ENCODE measurements at regions not wholly inside any gene's neighbourhood (a gene's known extent, or its start where the extent isn't known, plus 50 kb on each side); places are given as distances from the start of the nearest gene placed in this dataset.

DNA sequence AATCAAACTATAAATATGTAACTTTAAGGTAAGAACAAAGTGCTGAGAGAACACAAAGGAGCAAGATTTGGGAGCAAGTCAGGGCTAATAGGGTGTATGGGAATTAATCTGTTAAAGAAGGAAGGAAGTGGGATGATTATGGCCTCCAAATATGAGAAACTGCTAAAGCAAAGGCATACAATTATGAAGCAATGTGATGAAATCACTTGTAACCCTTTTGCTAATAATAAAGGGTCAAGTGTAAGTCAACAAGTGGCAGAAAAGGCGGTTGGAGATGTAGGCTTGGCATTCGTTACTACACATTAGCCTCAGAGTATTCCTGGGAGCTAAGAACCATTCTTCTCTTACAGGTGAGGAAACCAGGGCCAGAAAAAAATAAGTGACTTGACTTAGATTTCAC is 1002.3 kb upstream of the TENM4 start:
- H3K4me1 ChIP-seq (ENCODE audit: control insufficient read depth, insufficient read depth, low read length): no peaks in the 10 kb centered on the region
- no peak overlapping the region for H3K9ac ChIP-seq (ENCODE audit: low read length)
- H3K36me3 ChIP-seq (ENCODE audit: control insufficient read depth, insufficient read depth, low read length): no peaks in the 10 kb centered on the region
- no peaks in the 10 kb centered on the region for H3K27me3 ChIP-seq (ENCODE audit: control insufficient read depth, insufficient read depth, low read length)
- H3K4me3 ChIP-seq (ENCODE audit: low read length): no peak overlapping the region
- no peaks in the 10 kb centered on the region for H3K9me3 ChIP-seq (ENCODE audit: control insufficient read depth, low read length)

DNA sequence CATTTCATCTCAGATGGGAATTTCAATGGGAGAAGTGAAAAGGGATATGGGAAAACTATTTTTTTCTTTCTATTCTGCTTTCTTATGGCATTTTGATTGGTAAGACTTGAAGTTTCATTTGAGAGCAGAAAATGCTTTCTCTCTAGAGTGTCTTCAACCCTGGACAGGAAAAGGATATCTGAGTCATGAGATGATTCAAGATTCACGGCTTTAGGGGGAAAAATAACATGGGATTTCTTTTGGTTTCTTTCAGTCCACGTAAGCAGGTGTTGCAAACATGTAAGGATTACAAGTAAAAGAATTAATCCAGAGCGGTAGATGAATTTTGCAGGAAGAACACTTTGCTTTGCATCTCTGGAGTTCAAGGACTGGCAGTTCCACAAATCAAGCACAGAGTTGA is 1001.0 kb upstream of the TENM4 start:
- Histone ChIP-seq H3K9me3 (ENCODE audit: control insufficient read depth, low read length) (no peaks in the 10 kb centered on the region), H3K27me3 (ENCODE audit: control insufficient read depth, insufficient read depth, low read length) (no peaks in the 10 kb centered on the region), H3K4me1 (ENCODE audit: control insufficient read depth, insufficient read depth, low read length) (no peaks in the 10 kb centered on the region), H3K9ac (ENCODE audit: low read length) (no peak overlapping the region), H3K4me3 (ENCODE audit: low read length) (no peak overlapping the region), H3K36me3 (ENCODE audit: control insufficient read depth, insufficient read depth, low read length) (no peaks in the 10 kb centered on the region)

DNA sequence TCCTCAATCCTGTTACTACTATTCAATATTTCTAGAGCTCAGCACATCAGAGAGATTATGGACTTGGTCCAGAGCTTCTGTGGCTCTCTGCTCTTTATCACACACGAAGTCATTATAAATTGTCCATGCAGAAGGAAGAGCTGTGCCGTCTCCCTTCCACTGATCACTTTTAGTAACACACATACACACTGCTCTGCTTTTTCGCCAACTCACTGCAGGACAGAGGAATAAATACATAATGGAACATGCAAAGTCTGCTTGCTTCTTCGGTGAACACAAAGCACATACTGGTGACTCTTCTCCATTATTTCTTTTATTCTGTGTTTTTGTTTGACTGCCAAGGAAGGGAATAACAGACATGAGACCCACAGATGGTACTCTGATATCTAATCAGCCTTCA is 1000.0 kb upstream of the TENM4 start:
- Histone ChIP-seq H3K27me3 (ENCODE audit: control insufficient read depth, insufficient read depth, low read length) (no peaks in the 10 kb centered on the region), H3K9me3 (ENCODE audit: control insufficient read depth, low read length) (no peaks in the 10 kb centered on the region), H3K36me3 (ENCODE audit: control insufficient read depth, insufficient read depth, low read length) (no peaks in the 10 kb centered on the region), H3K4me1 (ENCODE audit: control insufficient read depth, insufficient read depth, low read length) (peaks cover 6% of the 10 kb centered on the region), H3K4me3 (ENCODE audit: low read length) (no peak overlapping the region), H3K9ac (ENCODE audit: low read length) (no peak overlapping the region)

DNA sequence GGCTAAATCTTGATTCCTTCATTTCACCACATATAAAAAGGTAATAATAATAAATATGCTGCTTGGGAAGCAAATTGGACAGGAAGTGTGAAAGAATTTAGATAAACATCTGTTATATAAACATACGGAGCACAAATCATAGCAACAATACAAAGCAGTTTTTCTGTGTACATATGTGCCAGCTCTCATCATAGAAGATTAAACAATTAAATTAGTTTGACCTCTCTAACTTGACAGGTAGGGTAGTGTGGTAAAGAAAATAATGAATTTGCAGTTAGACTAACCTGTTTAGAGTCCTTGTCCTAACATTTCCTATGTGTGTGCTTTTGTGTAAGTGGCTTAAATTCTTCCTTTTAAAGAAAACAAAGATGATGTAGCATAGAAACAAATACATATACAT is 995.7 kb upstream of the TENM4 start:
- H3K27me3 ChIP-seq (ENCODE audit: control insufficient read depth, insufficient read depth, low read length): no peaks in the 10 kb centered on the region

DNA sequence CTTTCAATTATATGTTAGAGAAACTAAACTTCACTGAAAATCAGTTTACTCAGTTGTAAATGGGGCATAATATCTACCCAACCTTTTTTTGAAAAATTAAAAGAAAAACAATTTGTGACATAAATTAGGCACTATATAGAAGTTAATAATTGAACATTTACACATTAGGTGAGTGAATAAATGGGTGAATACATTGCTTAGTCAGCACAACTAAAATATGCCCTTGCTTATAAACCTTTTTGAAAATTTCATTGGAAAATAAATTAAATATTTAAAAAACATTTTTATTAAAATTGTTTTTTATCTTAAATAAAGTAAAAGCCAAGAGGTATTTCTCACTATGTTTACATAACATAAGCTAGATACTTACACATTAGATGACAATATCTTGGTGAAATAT is 994.5 kb upstream of the TENM4 start:
- Histone ChIP-seq H3K9me3 (ENCODE audit: control insufficient read depth, low read length) (no peaks in the 10 kb centered on the region), H3K9ac (ENCODE audit: low read length) (no peak overlapping the region), H3K4me3 (ENCODE audit: low read length) (no peak overlapping the region), H3K4me1 (ENCODE audit: control insufficient read depth, insufficient read depth, low read length) (peaks cover 9% of the 10 kb centered on the region), H3K36me3 (ENCODE audit: control insufficient read depth, insufficient read depth, low read length) (no peaks in the 10 kb centered on the region), H3K27me3 (ENCODE audit: control insufficient read depth, insufficient read depth, low read length) (no peaks in the 10 kb centered on the region)

More for the DNA sequence above, 995.7 kb upstream of the TENM4 start:
- Histone ChIP-seq H3K4me1 (ENCODE audit: control insufficient read depth, insufficient read depth, low read length) (peaks cover 9% of the 10 kb centered on the region), H3K4me3 (ENCODE audit: low read length) (no peak overlapping the region), H3K9me3 (ENCODE audit: control insufficient read depth, low read length) (no peaks in the 10 kb centered on the region), H3K9ac (ENCODE audit: low read length) (no peak overlapping the region), H3K36me3 (ENCODE audit: control insufficient read depth, insufficient read depth, low read length) (no peaks in the 10 kb centered on the region)

DNA sequence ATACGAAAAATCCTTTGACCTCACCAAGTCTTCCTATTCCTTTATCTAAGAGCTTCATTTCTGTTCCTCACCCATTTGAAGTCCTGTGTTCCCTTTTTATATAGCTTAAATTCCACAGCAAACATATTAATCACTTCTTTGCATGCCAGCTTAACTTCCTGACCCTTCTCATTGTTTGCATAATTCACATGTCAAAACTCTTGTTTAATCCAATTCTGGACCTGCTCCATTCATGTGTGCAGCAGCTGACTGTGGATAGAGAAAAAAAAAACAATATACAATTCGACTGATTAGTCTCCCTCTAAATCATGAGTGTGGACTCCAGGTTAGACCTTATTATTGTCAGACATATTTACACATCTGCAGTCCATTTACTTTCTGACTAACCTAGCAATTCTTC is 991.2 kb upstream of the TENM4 start:
- H3K4me1 ChIP-seq (ENCODE audit: control insufficient read depth, insufficient read depth, low read length): peaks cover 9% of the 10 kb centered on the region
- no peaks in the 10 kb centered on the region for H3K36me3 ChIP-seq (ENCODE audit: control insufficient read depth, insufficient read depth, low read length)
- no peaks in the 10 kb centered on the region for H3K27me3 ChIP-seq (ENCODE audit: control insufficient read depth, insufficient read depth, low read length)
- no peaks in the 10 kb centered on the region for H3K9me3 ChIP-seq (ENCODE audit: control insufficient read depth, low read length)
- no peak overlapping the region for H3K4me3 ChIP-seq (ENCODE audit: low read length)
- no peak overlapping the region for H3K9ac ChIP-seq (ENCODE audit: low read length)

DNA sequence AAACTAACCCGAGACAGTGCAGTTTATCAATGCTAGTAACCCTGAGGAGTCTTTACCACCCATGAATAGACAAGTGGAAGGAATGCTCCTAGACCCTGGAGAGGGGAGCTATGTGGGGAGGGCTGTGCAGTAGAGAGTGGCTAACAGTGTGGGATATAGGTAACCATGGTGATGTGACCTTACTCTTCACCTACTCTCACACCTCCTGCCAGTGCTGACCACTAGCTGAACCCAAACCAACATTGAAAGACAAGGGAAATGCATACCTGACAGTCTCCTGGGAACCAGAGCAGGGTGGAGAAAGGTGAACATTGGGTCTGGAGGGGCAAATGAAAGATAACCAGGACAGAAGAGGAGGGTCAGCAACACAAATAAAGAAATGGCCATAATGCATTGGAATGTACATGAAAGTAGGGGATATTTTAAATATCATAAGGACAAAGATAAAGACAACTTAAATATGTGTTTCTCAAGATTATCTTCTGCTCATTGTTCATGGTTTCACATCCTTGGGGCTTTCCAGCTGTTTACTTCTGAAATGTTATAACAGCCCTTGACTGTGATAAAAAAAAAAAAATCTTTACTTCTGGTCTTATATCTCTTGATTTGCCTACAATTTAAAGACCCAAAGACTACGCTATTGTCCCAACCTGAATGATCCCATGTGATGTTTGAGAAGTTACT is 983.3 kb upstream of the TENM4 start:
- no peaks in the 10 kb centered on the region for H3K27me3 ChIP-seq (ENCODE audit: control insufficient read depth, insufficient read depth, low read length)
- H3K9me3 ChIP-seq (ENCODE audit: control insufficient read depth, low read length): no peaks in the 10 kb centered on the region
- H3K36me3 ChIP-seq (ENCODE audit: control insufficient read depth, insufficient read depth, low read length): no peaks in the 10 kb centered on the region
- H3K4me1 ChIP-seq (ENCODE audit: control insufficient read depth, insufficient read depth, low read length): no peaks in the 10 kb centered on the region
- H3K4me3 ChIP-seq (ENCODE audit: low read length): no peak overlapping the region
- H3K9ac ChIP-seq (ENCODE audit: low read length): no peak overlapping the region

DNA sequence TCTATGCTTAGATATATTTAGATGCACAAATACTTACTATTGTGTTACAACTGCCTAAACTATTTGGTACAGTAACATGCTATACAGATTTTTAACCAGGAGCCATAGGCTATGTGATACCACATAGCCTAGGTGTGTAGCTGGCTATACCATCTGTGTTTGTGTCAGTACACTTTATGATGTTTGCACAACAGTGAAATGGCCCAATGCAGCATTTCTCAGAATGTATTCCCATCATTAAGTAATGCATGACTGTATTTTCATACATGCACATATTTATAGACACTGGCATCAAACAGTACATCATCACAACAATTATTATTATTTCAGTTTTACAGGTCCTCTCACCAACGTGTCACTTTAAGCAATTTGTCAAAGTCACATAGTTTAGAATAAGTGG is 979.5 kb upstream of the TENM4 start:
- Histone ChIP-seq H3K27me3 (ENCODE audit: control insufficient read depth, insufficient read depth, low read length) (no peaks in the 10 kb centered on the region), H3K4me1 (ENCODE audit: control insufficient read depth, insufficient read depth, low read length) (no peaks in the 10 kb centered on the region), H3K4me3 (ENCODE audit: low read length) (no peak overlapping the region), H3K36me3 (ENCODE audit: control insufficient read depth, insufficient read depth, low read length) (no peaks in the 10 kb centered on the region), H3K9ac (ENCODE audit: low read length) (no peak overlapping the region), H3K9me3 (ENCODE audit: control insufficient read depth, low read length) (no peaks in the 10 kb centered on the region)

DNA sequence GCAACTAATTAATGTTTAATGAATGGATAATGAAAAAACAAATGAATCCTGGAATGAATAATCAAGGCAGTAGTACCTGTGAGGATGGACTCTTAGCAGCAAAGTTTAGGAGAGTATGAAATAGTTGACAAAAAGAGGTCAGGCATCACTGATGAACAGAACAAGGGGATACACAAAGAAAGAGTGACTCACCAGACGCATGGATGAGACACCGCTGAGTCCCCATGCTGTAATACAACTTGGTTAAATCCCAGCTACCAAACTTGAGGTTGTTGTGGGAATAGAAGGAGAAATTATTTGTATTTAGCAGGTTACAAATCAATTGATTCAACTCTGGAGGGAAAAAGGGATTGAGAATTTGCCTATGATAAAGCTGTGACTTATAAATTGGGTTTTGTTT is 976.9 kb upstream of the TENM4 start:
- Histone ChIP-seq H3K9ac (ENCODE audit: low read length) (no peak overlapping the region), H3K27me3 (ENCODE audit: control insufficient read depth, insufficient read depth, low read length) (no peaks in the 10 kb centered on the region), H3K4me1 (ENCODE audit: control insufficient read depth, insufficient read depth, low read length) (no peaks in the 10 kb centered on the region), H3K9me3 (ENCODE audit: control insufficient read depth, low read length) (no peaks in the 10 kb centered on the region), H3K4me3 (ENCODE audit: low read length) (no peak overlapping the region), H3K36me3 (ENCODE audit: control insufficient read depth, insufficient read depth, low read length) (no peaks in the 10 kb centered on the region)

DNA sequence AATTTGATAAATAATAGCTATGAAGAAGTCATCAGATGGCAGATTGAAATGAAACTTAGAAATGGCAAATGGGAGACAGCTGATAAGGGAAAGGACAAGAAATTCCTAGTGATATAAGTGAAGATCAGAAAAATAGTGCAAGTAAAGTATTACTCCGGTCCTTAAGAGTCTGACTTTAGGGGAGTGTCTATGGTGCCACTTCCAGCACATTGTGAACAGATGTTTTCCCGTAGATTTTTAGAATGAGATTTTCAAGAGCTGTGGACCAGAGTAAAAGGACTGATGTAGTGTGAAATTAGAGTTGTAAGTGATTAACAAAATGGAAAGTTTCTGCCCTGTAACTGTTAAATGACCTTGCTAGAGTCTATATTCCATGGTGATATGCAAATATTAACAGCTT is 974.8 kb upstream of the TENM4 start:
- Histone ChIP-seq H3K9me3 (ENCODE audit: control insufficient read depth, low read length) (no peaks in the 10 kb centered on the region), H3K9ac (ENCODE audit: low read length) (no peak overlapping the region), H3K4me1 (ENCODE audit: control insufficient read depth, insufficient read depth, low read length) (no peaks in the 10 kb centered on the region), H3K36me3 (ENCODE audit: control insufficient read depth, insufficient read depth, low read length) (no peaks in the 10 kb centered on the region), H3K27me3 (ENCODE audit: control insufficient read depth, insufficient read depth, low read length) (no peaks in the 10 kb centered on the region), H3K4me3 (ENCODE audit: low read length) (no peak overlapping the region)

DNA sequence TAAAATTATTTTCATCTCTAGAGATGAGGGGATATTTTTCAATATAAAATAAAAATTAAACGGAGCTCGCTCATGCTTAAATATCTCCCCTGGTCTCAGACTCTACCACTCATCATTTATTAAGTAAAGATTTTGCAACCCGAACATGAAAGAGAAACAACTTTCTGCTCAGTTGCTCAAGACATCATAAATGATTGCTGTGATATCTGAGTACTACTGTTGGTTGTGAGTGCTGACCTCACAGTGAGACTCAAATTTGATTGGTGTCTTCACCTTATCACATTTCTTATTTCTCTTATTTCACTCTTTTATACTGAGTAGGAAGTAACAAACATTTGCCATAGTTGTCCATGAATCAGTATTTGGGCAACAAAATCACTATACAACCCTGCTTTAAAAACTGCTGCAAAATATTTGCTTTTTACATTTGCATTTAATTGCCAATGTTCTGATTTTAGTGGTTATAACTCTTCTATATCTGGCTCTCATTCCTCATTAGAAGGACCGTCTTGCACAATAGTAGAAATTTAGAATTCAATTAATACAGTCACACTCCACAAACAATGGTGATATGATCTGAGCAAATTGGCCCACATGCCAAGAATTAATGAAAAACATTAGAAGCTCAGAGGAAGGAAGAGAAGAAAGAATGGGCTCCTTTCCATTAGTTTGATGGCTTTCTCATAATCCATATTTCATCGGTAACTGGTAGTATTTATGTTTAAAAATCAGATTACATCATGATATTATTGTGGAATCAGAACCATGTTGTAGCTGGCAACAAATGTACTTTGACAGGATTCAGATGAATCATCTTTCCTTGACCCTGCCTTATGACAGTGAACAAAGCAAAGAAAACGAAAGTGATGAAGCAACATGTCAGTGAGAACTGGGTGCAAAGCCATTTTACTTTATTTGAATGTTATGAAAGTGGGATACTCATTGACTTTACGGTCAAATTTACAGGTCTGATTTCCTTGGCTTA is 973.6 kb upstream of the TENM4 start:
- Histone ChIP-seq H3K4me1 (ENCODE audit: control insufficient read depth, insufficient read depth, low read length) (no peaks in the 10 kb centered on the region), H3K4me3 (ENCODE audit: low read length) (no peak overlapping the region), H3K27me3 (ENCODE audit: control insufficient read depth, insufficient read depth, low read length) (no peaks in the 10 kb centered on the region), H3K9ac (ENCODE audit: low read length) (no peak overlapping the region), H3K36me3 (ENCODE audit: control insufficient read depth, insufficient read depth, low read length) (no peaks in the 10 kb centered on the region), H3K9me3 (ENCODE audit: control insufficient read depth, low read length) (no peaks in the 10 kb centered on the region)

DNA sequence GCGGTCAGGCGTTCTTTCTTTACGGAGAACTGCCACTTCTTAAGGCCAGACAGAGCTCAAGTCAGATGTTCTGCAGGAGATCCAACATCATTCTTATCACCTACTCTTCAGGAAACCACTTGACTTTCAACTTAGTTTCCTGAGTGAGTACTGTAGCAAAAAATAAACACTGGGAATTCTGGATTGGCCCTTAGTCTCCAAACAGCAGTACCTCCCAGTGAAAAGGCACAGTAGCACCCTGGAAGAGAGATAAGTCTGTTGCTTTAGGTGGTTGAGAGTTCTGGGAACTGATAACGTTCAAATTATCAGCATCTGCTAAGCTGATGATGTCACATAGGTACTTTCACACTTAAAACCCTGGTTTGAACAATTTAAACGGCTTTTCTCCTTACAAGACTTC is 971.8 kb upstream of the TENM4 start:
- Histone ChIP-seq H3K36me3 (ENCODE audit: control insufficient read depth, insufficient read depth, low read length) (no peaks in the 10 kb centered on the region), H3K9me3 (ENCODE audit: control insufficient read depth, low read length) (no peaks in the 10 kb centered on the region), H3K4me1 (ENCODE audit: control insufficient read depth, insufficient read depth, low read length) (no peaks in the 10 kb centered on the region), H3K27me3 (ENCODE audit: control insufficient read depth, insufficient read depth, low read length) (no peaks in the 10 kb centered on the region), H3K4me3 (ENCODE audit: low read length) (no peak overlapping the region), H3K9ac (ENCODE audit: low read length) (no peak overlapping the region)
